SK-N-SH (cell line): ENCODE measurements at regions not wholly inside any gene's neighbourhood (a gene's known extent, or its start where the extent isn't known, plus 50 kb on each side); places are given as distances from the start of the nearest gene placed in this dataset.
A peak's percentile ranks its signal among the peaks of the same experiment; 100 is the strongest.

Experiments used
- CTCF ChIA-PET: fragments of 300-600, 350-600 bp; formaldehyde crosslinking; extraction: SDS; loops from one replicate; lab custom pipeline; 2021; lab: Yijun Ruan, JAX
- POLR2A ChIA-PET: fragments of 350-600 bp; sonication (Branson Sonifier 250); formaldehyde crosslinking; extraction: SDS; loops from one replicate; lab custom pipeline; 2020; ENCODE audit warnings: antibody characterized with exemption, inconsistent platforms; lab: Yijun Ruan, JAX
- DNase-seq: peaks from one replicate; pipeline ENCODE4 v3.0.0; 2012
- H2AFZ ChIP-seq: fragments of 200-600 bp; sonication (generic); 2 replicates; pipeline ENCODE4 v1.8.1; 2016; ENCODE audit warnings: antibody characterized with exemption, mild to moderate bottlenecking, low read depth
- H3F3A ChIP-seq: fragments of 200-600 bp; sonication (generic); replicated peaks from 2 replicates; pipeline ENCODE3; 2016; ENCODE audit warnings: antibody characterized with exemption, mild to moderate bottlenecking; ENCODE audit not compliant: insufficient read depth
- H3K27ac ChIP-seq, 2 experiments: fragments of 200-500 bp in 1 of 2; fragments of 200-600 bp in 1 of 2; sonication (Bioruptor generic) in 1 of 2; sonication (generic), shearing (Covaris generic) in 1 of 2; 2 replicates each; pipeline versions ENCODE4 v1.5.1 to v1.6.1; 2014 to 2016; ENCODE audit warnings: low read depth in 2 of 2, inconsistent platforms in 1 of 2, low read length in 1 of 2, mild to moderate bottlenecking in 1 of 2, mixed read lengths in 1 of 2
- H3K27me3 ChIP-seq: fragments of 200-600 bp; sonication (generic), shearing (Covaris generic); 2 replicates; pipeline ENCODE4 v1.6.1; 2016; ENCODE audit warnings: mixed run types; ENCODE audit not compliant: insufficient read depth
- H3K36me3 ChIP-seq, 2 experiments: fragments of 200-500 bp in 1 of 2; fragments of 200-600 bp in 1 of 2; sonication (Bioruptor generic) in 1 of 2; sonication (generic) in 1 of 2; replicated peaks in 1 of 2; 2 replicates each; pipeline versions ENCODE3 to v1.5.1; 2014 to 2016; ENCODE audit warnings: low read length in 1 of 2, mild to moderate bottlenecking in 1 of 2; ENCODE audit not compliant: insufficient read depth in 2 of 2, control insufficient read depth in 1 of 2
- H3K4me1 ChIP-seq, 2 experiments: fragments of 200-500 bp in 1 of 2; fragments of 200-600 bp in 1 of 2; sonication (Bioruptor generic) in 1 of 2; sonication (generic), shearing (Covaris generic) in 1 of 2; 2 replicates each; pipeline versions ENCODE4 v1.5.1 to v1.6.1; 2014 to 2016; ENCODE audit warnings: low read depth in 1 of 2, low read length in 1 of 2, mixed run types in 1 of 2; ENCODE audit not compliant: insufficient read depth in 2 of 2, control insufficient read depth in 1 of 2
- H3K4me2 ChIP-seq: fragments of 200-600 bp; sonication (generic), shearing (Covaris generic); 2 replicates; pipeline ENCODE4 v1.6.1; 2017; ENCODE audit warnings: mixed run types
- H3K4me3 ChIP-seq, 2 experiments: fragments of 200-500 bp in 1 of 2; fragments of 200-600 bp in 1 of 2; sonication (Bioruptor generic) in 1 of 2; sonication (generic), shearing (Covaris generic) in 1 of 2; 2 replicates each; pipeline versions ENCODE4 v1.5.1 to v1.8.1; 2014 to 2016; ENCODE audit warnings: low read depth in 2 of 2, inconsistent platforms in 1 of 2, low read length in 1 of 2, mild to moderate bottlenecking in 1 of 2, mixed read lengths in 1 of 2, moderate library complexity in 1 of 2
- H3K79me2 ChIP-seq: fragments of 200-600 bp; sonication (generic); 2 replicates; pipeline ENCODE4 v1.8.1; 2017; ENCODE audit warnings: mild to moderate bottlenecking; ENCODE audit not compliant: insufficient read depth
- H3K9ac ChIP-seq: fragments of 200-600 bp; sonication (generic); 2 replicates; pipeline ENCODE4 v1.6.1; 2017; ENCODE audit warnings: mixed run types
- H3K9me2 ChIP-seq: fragments of 200-600 bp; sonication (generic); 2 replicates; pipeline ENCODE4 v1.6.1; 2017; ENCODE audit warnings: mixed run types
- H3K9me3 ChIP-seq: fragments of 200-600 bp; sonication (generic); 2 replicates; pipeline ENCODE4 v1.6.1; 2017; ENCODE audit warnings: mixed run types, mild to moderate bottlenecking, moderate library complexity
- H4K20me1 ChIP-seq: fragments of 200-600 bp; sonication (generic); 2 replicates; pipeline ENCODE4 v1.6.1; 2017; ENCODE audit warnings: mild to moderate bottlenecking, mixed run types; ENCODE audit not compliant: insufficient read depth
- CTCF ChIP-seq: fragments of 200-600 bp; sonication (generic); IDR thresholded peaks from 2 replicates; pipeline ENCODE4 v1.6.1; 2017; ENCODE audit warnings: antibody characterized with exemption, mild to moderate bottlenecking, moderate library complexity
- EZH2phosphoT487 ChIP-seq: fragments of 200-600 bp; sonication (generic); IDR thresholded peaks from 2 replicates; pipeline ENCODE4 v1.6.1; 2017; ENCODE audit warnings: low read depth, mixed run types, mild to moderate bottlenecking, antibody characterized with exemption, moderate library complexity, borderline replicate concordance
- FOSL2 ChIP-seq: IDR thresholded peaks from 2 replicates; pipeline ENCODE4 v1.4.0; 2012; ENCODE audit warnings: low read depth, mild to moderate bottlenecking, moderate library complexity, borderline replicate concordance
- MEF2A ChIP-seq: IDR thresholded peaks from 2 replicates; pipeline ENCODE4 v1.4.0; 2012; ENCODE audit warnings: low read depth, borderline replicate concordance
- NRF1 ChIP-seq: IDR thresholded peaks from 2 replicates; pipeline ENCODE4 v1.6.1; 2012; ENCODE audit warnings: low read depth, mild to moderate bottlenecking, low read length
- RAD21 ChIP-seq: IDR thresholded peaks from 2 replicates; pipeline ENCODE4 v1.6.1; 2012; ENCODE audit warnings: mild to moderate bottlenecking, low read length
- SIN3A ChIP-seq: IDR thresholded peaks from 2 replicates; pipeline ENCODE4 v1.6.1; 2012; ENCODE audit warnings: low read depth, mild to moderate bottlenecking, low read length, moderate library complexity, borderline replicate concordance
- SMC3 ChIP-seq: IDR thresholded peaks from 2 replicates; pipeline ENCODE4 v1.6.1; 2012; ENCODE audit warnings: low read depth, low read length, improper control_type of control experiment
- TAF1 ChIP-seq: IDR thresholded peaks from 2 replicates; pipeline ENCODE4 v1.6.1; 2012; ENCODE audit warnings: low read depth, mild to moderate bottlenecking, low read length, moderate library complexity, borderline replicate concordance
- WGBS: methylation state at CpG from one replicate; pipeline ENCODE4 v1.1.6; 2017; ENCODE audit warnings: low lambda C conversion rate; 5-methylcytosine and 5-hydroxymethylcytosine counted together

- Histone ChIP-seq H2AFZ (no peak overlapping the region), H3F3A (no peaks in the 10 kb centered on the region), H3K79me2 (no peaks in the 10 kb centered on the region), H3K9me2 (no peaks in the 10 kb centered on the region), H3K27ac (no peak overlapping the region), H3K4me2 (no peak overlapping the region), H3K36me3 (no peaks in the 10 kb centered on the region), H3K4me1 (no peaks in the 10 kb centered on the region; a peak in 2 of 4 replicates), H3K4me3 (no peak overlapping the region), H4K20me1 (no peaks in the 10 kb centered on the region), H3K9ac (no peak overlapping the region), H3K27me3 (no peaks in the 10 kb centered on the region), H3K9me3 (no peaks in the 10 kb centered on the region)
- DNase-seq: no peak
- ChIA-PET CTCF (interaction anchor here (1.0 kb wide), 1 partner anchor 28 kb away, joined by 4 read pairs; no protein-coding TSS in a partner anchor), POLR2A (no interaction called here)
- 51% methylated on average over 2 of the region's 2 CpGs for WGBS
- TF ChIP-seq EZH2phosphoT487 (no peak), FOSL2 (peak; percentile 33; the same call in 1 of the 2 replicates)
Measured at GRCh38 chr1:239947801-239948200, 143.9 kb upstream of the FMN2 start.

- Histone ChIP-seq H3K4me1 (peaks cover 0 to 13% of the 10 kb centered on the region in 2 experiments; a peak in 2 of 4 replicates), H3K9me3 (no peaks in the 10 kb centered on the region), H3K27ac (no peak overlapping the region), H3K4me3 (no peak overlapping the region; a peak in 1 of 4 replicates), H3K79me2 (no peaks in the 10 kb centered on the region), H3K9ac (no peak overlapping the region), H3K4me2 (no peak overlapping the region), H3F3A (no peaks in the 10 kb centered on the region), H3K36me3 (no peaks in the 10 kb centered on the region), H3K9me2 (no peaks in the 10 kb centered on the region), H3K27me3 (no peaks in the 10 kb centered on the region), H4K20me1 (no peaks in the 10 kb centered on the region), H2AFZ (no peak overlapping the region)
- peak; percentile 96 for TF ChIP-seq RAD21
- peak; percentile 82 for TF ChIP-seq CTCF
- no peak for TF ChIP-seq MEF2A
- TF ChIP-seq SIN3A: no peak
- no peak for TF ChIP-seq TAF1
- TF ChIP-seq SMC3: peak; percentile 89
- no peak for TF ChIP-seq NRF1
- peak; percentile 72 for DNase-seq
- CTCF ChIA-PET: interaction anchor here (0.6 to 10.5 kb wide), 34 partner anchors 9 to 1537 kb away, joined by 3 to 324 read pairs (median 5); no protein-coding TSS in a partner anchor
- 44% methylated on average over 3 of the region's 3 CpGs for WGBS
- POLR2A ChIA-PET: interaction anchor here (1.3 kb wide), 1 partner anchor 12 kb away, joined by 4 read pairs; no protein-coding TSS in a partner anchor
Measured at GRCh38 chr1:239951511-239952140, 140.1 kb upstream of the FMN2 start.
